Skeletal muscle cell (primary cell): ENCODE measurements at regions not wholly inside any gene's neighbourhood (a gene's known extent, or its start where the extent isn't known, plus 50 kb on each side); places are given as distances from the start of the nearest gene placed in this dataset.

ENCODE experiments used
- DNase-seq: peaks from one replicate; pipeline ENCODE4 v3.0.0-alpha.2; 2010; ENCODE audit warnings: low read depth
- H3K4me3 ChIP-seq: 2 replicates; pipeline ENCODE4 v1.5.1; 2011; ENCODE audit warnings: low read depth, mild to moderate bottlenecking, control low read depth, low read length, moderate library complexity

DNA sequence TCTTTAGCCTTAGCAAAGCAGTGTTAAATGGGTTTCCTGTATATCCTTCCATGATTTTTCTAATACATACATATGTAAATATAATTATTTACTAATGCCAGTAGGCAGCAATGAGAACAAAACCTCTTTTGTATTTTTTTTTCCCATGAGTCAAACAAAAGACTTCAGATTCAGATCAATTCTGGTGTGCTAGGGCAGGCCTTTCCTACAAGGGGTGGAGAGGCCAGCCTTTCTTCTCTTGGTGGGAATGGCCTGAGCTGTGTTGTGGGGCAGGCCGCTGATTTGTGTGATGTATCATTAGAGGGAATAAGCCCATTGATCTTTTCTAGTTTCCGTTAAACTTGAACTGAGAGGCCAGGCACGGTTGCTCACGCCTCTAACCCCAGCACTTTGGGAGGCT is 115.5 kb upstream of the DMRT1 start:
- DNase-seq, result no peak

DNA sequence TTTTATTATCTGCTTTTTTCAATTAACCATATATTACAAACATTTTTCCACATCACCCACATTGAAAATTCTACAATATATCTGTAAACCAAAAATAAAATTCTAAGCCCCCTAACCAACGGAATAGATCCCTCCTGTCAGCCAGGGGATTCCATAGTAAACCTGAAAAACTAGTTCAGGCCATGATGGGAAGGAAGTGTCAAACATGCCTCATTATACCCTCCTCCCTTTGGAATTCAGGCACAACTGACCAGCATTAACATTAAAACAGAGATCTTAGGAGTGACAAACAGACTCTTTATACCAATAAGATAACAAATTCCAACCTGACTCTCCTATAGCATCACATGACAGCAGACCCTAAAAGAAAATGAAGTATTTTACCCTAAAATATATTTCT is 113.7 kb upstream of the DMRT1 start:
- no peak overlapping the region for H3K4me3 ChIP-seq
- no peak for DNase-seq

More for the DNA sequence above, 115.5 kb upstream of the DMRT1 start:
- H3K4me3 ChIP-seq, result no peak overlapping the region

DNA sequence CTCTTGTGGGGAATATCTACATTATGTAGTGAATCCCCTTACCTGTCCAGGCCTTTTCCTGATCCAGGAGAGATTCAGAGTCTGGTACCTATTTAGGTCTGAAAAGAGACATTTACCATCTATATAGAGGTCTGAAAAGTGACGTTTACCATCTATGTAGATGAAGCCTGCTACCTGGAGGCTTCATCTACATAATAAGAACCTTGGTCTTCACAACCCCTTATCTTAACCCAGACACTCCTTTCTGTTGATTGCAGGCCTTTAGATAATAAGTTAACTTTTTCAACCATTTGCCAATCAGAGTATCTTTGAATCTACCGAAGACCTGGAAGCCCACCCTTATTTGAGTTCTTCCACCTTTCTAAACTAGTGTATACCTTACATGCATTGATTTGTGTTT is 113.0 kb upstream of the DMRT1 start:
- no peak for DNase-seq
- no peak overlapping the region for H3K4me3 ChIP-seq

DNA sequence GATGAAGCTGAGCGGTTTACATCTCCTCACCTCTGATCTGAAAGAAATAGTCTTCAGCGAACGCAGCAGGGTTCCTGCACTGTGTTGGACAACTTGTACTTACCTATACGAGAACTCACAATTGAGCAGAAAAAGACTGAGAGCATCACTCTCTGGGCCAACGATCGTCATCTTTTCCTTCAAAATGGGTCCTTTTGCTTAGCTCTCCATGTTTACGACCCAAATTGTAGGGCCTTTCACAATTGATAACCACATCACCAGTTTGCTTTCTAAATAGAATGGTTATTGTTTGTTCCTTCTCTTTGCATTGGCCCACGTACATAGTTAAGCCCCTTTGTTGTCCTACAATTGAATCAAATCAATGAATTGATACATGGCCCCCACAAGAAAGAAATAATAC is 110.0 kb upstream of the DMRT1 start:
- no peak overlapping the region for H3K4me3 ChIP-seq
- no peak for DNase-seq

DNA sequence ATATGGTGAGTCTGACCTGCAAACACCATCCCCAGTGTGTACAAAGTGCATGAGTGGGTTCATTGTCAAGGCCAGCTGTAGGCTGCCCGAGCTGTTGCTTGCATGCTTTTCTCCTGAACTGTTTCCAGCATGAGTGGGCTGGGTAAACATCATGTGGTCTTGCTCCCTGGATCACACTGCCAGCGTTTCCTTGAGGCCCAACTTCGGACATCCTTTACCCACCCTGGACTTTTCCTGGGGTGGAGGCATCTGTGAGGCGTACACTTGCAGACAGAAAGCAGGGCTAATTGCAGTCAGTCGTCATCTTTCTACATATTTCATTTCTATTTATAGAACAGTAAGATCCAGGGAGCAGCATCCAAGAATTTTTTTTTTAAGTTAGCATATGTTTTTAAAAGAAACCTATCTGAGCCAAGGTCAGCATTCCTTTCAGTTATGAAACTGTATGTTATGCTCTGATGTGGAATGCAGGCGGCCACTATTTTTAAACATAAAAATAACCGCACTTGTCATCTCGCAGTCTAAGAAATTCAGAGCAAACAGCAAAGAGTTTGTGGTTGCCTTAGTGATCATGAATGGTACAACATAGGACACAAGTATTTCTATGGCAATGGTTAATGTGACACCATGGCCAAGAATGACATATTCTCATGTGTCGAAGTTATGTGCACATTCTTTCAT is 106.5 kb upstream of the DMRT1 start:
- peak; percentile 81 for DNase-seq
- no peak overlapping the region for H3K4me3 ChIP-seq

DNA sequence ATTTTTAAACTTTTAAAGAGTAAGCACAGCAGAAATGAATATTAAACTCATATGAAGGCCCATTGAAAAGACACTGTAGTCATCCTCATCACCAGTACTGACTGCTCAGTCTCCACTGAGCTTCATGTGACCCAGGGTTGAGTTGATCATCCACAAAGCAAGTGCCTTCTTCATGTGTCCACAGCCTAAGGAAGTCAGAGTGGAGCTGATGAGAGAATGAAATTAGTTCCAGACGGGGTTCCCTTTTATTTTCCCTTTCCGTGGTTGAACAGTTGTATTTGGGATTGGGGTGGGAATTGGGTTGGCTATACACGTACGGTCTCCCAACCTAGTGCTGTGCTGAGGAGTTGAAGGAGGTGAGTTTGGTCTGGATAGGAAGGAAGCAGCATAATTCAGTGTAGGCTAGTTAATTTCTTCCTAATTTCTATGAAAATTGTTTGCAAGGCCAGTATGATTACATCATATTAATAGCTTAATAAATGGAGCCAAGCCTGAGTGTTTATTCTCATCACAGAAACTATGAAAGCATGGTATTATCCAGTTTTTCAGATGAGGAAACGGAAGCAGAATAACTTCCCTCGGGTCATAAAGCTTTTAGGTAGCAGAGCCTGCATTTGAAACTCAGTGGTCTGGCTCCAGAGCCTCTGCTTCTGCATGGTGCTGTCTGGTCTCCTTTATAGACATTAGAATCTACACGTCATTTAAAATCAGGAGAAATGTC is 103.9 kb upstream of the DMRT1 start:
- H3K4me3 ChIP-seq, result no peak overlapping the region
- no peak for DNase-seq

DNA sequence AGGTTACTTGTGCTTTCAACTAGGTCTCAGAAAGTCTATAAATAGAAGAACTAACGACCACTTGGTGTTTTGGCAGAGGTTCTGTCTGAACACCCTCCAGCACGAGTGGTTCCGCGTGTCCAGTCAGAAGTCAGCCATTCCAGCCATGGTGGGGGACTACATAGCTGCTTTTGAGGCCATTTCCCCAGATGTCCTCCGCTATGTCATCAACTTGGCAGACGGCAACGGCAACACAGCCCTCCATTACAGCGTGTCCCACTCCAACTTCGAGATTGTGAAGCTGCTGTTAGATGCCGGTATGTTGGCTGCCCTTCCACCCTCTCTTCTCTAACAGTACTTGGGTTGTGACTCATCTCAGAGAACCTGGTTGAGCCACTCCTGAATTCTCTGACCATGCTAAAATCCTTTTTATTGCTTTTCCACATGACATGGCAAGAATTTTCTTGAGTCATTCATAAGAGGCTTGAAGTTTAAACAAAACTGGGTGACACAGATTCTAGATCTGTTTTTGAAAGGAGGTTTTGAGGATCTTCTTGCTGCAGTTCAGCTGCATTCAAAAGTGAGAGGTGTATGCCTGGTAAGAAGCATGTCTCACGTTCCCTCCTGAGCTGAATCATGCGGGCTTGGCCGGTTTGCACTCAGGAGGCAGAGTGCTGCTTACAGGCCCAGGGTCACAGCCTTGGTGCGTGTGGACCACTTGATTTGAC is 103.1 kb upstream of the DMRT1 start:
- DNase-seq, result peak; percentile 80
- no peak overlapping the region for H3K4me3 ChIP-seq

DNA sequence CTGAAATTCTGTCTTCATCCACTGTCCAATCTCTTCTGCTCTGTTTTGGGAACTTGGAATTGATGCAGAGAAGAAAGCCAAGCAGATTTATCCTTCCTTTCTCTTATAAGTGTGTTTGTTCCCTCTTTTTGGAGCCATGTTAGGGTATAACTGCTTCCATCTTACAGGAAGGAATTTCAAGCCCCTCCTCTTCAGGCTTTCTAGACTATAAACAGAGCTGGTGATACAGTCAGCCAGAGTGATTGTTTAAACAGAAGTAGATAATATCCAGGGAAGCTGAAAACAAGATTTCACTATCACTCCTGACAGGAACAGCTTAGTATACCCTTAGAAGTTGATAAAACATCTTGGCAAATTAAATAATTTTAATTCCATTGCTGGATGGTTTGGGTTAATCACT is 102.1 kb upstream of the DMRT1 start:
- no peak overlapping the region for H3K4me3 ChIP-seq
- DNase-seq, result no peak

DNA sequence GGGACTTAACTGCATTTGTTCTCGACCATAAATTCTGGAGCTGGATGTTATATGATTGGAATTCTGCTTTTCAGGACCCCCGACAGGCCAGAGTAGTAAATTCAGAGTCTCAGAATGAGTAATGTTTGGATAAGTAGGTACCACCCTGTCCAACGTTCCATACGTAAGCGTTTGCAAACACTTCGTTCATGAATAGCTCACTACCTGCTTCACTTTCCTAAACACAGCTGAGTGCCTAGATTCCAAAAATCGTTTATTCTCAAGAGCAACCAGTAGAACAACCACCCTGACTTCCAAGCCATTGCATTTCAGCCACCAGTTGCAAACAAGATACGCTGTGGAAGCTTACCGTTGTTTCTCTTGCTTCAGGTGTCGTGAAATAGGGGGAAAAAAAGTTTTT is 101.3 kb upstream of the DMRT1 start:
- no peak overlapping the region for H3K4me3 ChIP-seq
- no peak for DNase-seq

DNA sequence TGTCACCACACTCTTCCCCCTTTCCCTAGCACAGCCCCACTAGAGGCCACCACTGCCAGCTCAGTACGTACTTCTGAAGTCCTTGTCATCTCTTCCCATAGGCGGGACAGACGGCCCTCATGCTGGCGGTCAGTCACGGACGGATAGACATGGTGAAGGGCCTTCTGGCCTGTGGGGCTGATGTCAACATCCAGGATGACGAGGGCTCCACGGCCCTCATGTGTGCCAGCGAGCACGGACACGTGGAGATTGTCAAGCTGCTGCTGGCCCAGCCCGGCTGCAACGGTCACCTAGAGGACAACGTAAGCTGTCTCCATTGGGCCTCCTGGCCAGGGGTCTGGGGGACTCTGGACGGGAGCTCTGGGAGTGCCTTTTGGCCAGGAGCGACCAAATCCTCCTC is 99.4 kb upstream of the DMRT1 start:
- no peak for DNase-seq
- H3K4me3 ChIP-seq, result no peak overlapping the region

DNA sequence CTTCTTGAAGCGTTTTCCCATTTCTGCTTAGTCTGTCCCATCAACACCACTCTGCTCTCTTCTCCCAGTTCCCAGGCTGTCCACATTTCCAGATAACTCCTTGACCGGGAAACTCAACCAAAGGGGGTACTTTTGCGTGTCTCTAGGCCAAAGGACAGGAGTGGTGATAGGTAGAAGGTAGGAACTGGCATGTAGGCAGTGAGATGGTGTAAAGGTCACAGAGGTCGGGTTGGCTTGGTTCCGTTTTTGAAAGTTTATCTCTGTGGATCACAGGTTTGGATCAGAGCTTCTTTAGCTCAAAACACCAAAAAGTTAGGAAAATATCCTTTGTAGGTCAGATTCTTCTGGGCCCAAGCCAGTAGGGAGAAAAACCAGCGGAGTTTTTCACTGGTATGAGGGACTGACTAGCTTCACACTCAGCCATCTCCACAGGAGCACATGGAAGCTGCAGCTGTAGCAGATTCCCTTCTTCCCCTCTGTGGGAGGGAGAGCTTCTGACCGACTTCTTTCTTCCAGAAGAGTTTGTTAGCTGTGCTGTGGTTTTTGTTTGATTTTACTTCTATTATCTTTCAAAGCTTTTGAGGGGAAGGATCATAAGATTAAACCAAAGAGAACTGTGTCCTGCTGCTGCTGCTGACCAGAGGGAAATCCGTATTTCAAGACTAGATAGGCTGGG is 98.4 kb upstream of the DMRT1 start:
- no peak for DNase-seq
- H3K4me3 ChIP-seq, result no peak overlapping the region

DNA sequence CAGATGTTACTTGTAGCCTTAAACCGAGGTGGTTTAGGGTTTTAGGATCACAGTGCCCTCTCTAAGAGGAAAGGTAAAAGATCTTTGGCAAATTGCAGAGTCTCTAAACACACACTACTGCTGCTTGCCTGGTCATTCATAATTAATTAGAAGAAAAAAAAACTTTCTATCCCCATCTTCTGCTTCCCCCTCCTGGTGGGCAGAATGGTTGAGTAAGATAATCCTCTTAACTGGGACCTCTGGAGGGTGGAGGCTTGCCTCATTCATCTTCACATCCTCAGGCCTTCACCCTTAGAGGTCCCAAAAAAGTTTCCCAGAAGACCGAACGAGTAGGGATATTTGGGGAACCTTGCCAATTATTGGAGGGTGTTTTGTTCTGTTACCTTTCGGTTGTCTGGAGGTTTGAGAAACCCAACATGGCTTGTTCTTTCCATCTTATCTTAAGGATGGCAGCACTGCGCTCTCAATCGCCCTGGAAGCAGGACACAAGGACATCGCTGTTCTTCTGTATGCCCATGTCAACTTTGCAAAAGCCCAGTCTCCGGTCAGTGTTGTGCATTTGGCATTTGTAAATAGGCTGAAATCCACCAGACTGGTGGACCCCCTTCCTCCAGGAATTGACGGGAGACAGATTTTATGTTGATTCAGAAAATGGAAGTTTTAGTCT is 97.3 kb upstream of the DMRT1 start:
- no peak overlapping the region for H3K4me3 ChIP-seq
- DNase-seq, result no peak

DNA sequence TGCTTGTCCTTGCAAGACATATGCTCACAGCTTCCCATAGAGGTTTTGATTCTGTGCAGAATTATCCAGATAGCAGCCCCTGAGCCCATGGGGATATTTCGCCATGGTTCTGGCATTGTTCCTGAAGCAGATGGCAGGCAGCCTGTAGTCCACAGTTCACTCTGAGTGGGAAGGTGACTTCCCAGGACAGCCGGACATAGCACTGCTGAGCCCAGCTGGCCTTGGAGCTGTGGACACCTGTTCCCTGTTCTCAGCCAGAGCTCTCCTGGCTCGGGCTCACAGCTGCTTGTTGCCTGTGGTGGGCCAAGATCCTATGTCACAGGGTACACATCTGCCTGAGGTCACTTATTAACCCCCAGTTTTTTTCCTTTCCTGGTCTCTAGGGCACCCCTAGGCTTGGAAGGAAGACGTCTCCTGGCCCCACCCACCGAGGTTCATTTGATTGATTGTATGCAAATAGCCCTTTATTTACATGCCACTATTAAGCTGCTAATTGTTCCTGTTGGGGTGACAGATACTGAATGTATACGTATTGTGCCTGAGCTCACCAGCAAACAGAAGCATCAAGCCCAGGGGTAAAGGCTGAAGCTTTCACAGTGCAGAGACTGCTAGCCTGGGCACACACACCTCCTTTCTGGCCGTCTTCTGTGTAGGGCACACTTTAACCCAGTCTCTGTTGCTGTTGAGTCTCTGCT is 96.6 kb upstream of the DMRT1 start:
- H3K4me3 ChIP-seq, result no peak overlapping the region
- peak; percentile 62 for DNase-seq

DNA sequence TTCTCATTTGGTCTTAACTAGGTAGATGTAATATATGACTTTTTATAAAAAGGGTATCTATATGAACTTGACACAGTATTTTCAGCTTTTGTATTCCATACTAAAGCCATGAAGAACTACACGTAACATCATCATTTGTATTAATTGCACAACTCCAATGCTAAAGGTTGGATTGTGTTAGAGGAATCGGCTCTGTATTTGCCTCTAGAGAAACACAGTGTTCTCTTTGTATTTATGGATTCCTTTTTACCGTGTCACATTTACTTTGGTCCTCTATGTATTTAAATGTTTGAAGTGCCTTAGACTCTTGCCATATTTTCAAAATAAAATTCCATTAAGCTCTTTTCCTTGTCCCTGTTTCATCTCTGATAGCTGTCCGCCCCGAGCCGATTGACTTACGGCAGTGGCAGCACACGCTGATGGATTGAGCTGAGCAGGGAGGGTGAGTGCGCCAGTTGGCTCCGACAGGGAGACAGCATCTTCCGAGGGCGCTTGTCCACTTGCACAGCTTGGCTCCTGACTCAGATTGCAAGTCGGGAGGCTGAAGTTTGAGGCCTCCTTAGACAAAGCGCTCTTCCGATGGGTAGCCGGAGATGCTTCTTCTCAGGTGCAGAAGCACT is 95.6 kb upstream of the DMRT1 start:
- no peak for DNase-seq
- H3K4me3 ChIP-seq, result no peak overlapping the region

DNA sequence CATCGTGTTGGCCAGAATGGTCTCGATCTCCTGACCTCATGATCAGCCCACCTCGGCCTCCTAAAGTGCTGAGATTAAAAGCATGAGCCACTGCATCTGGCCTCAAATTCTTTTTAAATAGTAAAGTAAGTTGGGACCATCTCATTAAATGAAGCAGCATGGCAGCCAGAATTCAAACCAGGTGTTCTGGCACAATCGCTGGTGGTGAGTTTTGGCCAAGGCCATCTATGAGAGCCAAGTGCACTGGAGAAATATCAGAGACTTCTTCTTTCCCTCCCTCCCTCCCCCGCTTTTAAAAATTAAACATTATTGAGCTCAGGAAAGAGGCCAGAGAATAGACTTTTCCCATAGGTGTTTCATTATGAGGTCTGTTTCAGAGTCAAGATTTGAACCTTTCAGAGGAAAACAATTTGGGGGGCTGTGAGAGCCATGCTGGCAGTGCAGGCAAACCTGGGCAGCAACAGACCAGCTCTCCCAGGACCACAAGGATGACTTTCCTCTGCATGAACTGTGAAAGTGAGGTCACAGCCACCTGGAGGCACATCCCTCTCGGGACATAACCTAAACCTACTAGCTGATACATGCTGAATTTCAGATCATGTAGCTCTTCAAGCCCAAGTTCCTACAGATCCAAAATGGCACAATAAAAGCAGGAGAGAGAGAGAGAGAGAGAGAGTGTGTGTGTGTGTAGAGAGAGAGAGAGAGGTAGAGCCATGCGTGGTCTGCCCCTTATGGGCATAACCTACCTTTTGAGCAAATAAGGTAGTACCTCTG is 94.6 kb upstream of the DMRT1 start:
- no peak for DNase-seq
- no peak overlapping the region for H3K4me3 ChIP-seq

DNA sequence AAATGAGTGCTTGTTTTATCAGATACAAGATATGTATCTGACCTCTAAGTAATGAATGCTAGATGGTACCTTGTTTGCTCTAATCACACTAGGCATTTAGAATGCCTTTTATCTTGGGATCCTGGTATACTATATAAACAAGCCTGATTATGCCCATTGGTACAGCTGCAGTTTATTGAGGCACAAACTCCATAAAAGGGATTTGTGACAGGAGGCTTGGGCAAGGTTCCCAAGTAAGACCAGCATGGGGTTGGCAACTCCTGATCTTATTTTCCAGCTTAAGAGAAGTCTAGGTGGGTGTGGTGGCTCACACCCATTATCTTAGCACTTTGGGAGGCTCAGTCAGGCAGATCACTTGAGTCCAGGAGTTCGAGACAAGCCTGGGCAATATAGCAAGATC is 93.9 kb upstream of the DMRT1 start:
- no peak for DNase-seq
- no peak overlapping the region for H3K4me3 ChIP-seq

DNA sequence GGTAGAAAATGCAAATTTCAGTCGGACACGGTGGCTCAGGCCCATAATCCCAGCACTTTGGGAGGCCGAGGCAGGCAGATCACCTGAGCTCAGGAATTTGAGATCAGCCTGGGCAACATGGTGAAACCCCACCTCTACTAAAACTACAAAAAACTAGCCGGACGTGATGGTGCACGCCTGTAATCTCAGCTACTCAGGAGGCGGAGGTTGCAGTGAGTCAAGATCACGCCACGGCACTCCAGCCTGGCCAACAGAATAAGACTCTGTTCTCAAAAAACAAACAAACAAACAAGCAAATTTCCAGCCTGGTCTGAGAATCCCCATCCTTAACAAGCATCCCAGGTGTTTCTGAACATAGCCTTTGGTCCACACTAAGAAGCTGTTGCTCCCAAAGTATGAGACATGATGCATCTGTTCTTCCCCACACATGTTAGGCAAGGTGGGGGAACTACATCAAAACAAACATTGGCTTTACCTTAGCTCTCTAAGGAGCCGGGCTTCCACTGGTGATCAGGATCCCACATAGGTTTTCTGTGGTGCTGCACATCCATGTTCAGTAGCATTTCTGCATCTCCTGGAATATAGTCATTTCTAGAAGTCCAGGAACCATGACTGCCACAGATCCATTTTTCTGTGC is 92.5 kb upstream of the DMRT1 start:
- no peak overlapping the region for H3K4me3 ChIP-seq
- DNase-seq, result no peak

DNA sequence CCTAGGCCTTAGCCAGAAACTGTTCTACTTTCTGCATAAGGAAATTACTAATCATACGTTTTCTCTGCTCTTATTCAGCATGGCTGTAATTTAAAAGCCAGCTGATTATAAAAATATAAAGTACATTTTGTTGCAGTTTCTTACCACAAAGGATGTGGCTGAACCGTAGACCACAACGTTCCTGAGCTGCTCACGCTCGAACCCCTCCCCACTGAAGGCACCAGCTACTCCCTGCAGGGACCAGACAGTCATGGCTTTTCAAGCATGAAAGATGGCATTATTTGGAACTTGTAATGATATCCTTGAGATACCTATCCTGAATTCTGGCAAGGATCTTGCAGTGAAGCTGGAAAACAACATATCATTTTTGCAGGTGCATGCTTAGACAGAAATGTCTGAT is 91.8 kb upstream of the DMRT1 start:
- H3K4me3 ChIP-seq, result no peak overlapping the region
- no peak for DNase-seq
